ENCODE measurements at regions not wholly inside any gene's neighbourhood (a gene's known extent, or its start where the extent isn't known, plus 50 kb on each side); places are given as distances from the start of the nearest gene placed in this dataset.

GRCh38 chr10:78815702-78816334, 252.9 kb upstream of the ZMIZ1 start:
- Histone ChIP-seq H3K4me2 (peak overlapping the region in 1 of 11 experiments; percentile 80; a peak in 1 of 22 replicates), H3K4me1 (peaks cover 0 to 35% (median 4%) of the 10 kb centered on the region in 10 experiments; a peak in 10 of 20 replicates), H4K20me1 (no peaks in the 10 kb centered on the region), H3K36me3 (no peaks in the 10 kb centered on the region), H3K9me3 (replicated peaks in 1 of 11) (no peaks in the 10 kb centered on the region), H3K27me3 (no peaks in the 10 kb centered on the region), H3K27ac (no peak overlapping the region), H3K4me3 (no peak overlapping the region), H3K9ac (no peak overlapping the region)
- TF ChIP-seq Cebpa-rat (IDR thresholded peaks at IDR 0.05): no peak

- peaks cover 0 to 29% (median 4%) of the 10 kb centered on the region in 10 experiments; a peak in 10 of 20 replicates for H3K4me1 ChIP-seq
- no peak overlapping the region for H3K9ac ChIP-seq
- no peak overlapping the region for H3K27ac ChIP-seq
- no peaks in the 10 kb centered on the region for H4K20me1 ChIP-seq
- no peaks in the 10 kb centered on the region for H3K36me3 ChIP-seq
- TF ChIP-seq Cebpa-rat (IDR thresholded peaks at IDR 0.05): no peak; a peak in 1 of 22 replicates
- H3K4me3 ChIP-seq: no peak overlapping the region
- H3K4me2 ChIP-seq: peak overlapping the region in 5 of 11 experiments; percentile 23 to 80 (median 64); a peak in 8 of 22 replicates
- H3K9me3 ChIP-seq (replicated peaks in 1 of 11): peaks cover 0 to 2% (median 0%) of the 10 kb centered on the region in 11 experiments; a peak in 1 of 22 replicates
- H3K27me3 ChIP-seq: no peaks in the 10 kb centered on the region
Observed at GRCh38 chr10:78817361-78817760, 251.4 kb upstream of the ZMIZ1 start.

GRCh38 chr10:78817804-78818203, 251.0 kb upstream of the ZMIZ1 start:
- Histone ChIP-seq H3K4me2 (peak overlapping the region in 5 of 11 experiments; percentile 23 to 80 (median 64); a peak in 9 of 22 replicates), H3K9ac (no peak overlapping the region), H3K36me3 (no peaks in the 10 kb centered on the region), H4K20me1 (no peaks in the 10 kb centered on the region), H3K9me3 (replicated peaks in 1 of 11) (peaks cover 0 to 6% (median 0%) of the 10 kb centered on the region in 11 experiments; a peak in 2 of 22 replicates), H3K27me3 (no peaks in the 10 kb centered on the region), H3K4me1 (peaks cover 0 to 29% (median 4%) of the 10 kb centered on the region in 10 experiments; a peak in 10 of 20 replicates), H3K27ac (no peak overlapping the region), H3K4me3 (no peak overlapping the region)
- no peak for TF ChIP-seq Cebpa-rat (IDR thresholded peaks at IDR 0.05)

GRCh38 chr10:78819361-78820006, 249.3 kb upstream of the ZMIZ1 start:
- Histone ChIP-seq H4K20me1 (no peaks in the 10 kb centered on the region), H3K9me3 (replicated peaks in 1 of 11) (peaks cover 0 to 6% (median 0%) of the 10 kb centered on the region in 11 experiments; a peak in 2 of 22 replicates), H3K4me2 (no peak overlapping the region), H3K27me3 (no peaks in the 10 kb centered on the region), H3K4me1 (peaks cover 0 to 29% (median 4%) of the 10 kb centered on the region in 10 experiments; a peak in 10 of 20 replicates), H3K9ac (no peak overlapping the region), H3K36me3 (no peaks in the 10 kb centered on the region), H3K27ac (no peak overlapping the region), H3K4me3 (no peak overlapping the region)
- no peak for TF ChIP-seq Cebpa-rat (IDR thresholded peaks at IDR 0.05)

GRCh38 chr10:78820007-78820362, 248.8 kb upstream of the ZMIZ1 start:
- Histone ChIP-seq H3K9ac (no peak overlapping the region), H3K27me3 (no peaks in the 10 kb centered on the region), H3K9me3 (replicated peaks in 1 of 11) (peaks cover 0 to 6% (median 0%) of the 10 kb centered on the region in 11 experiments; a peak in 2 of 22 replicates), H3K4me3 (no peak overlapping the region), H3K4me2 (no peak overlapping the region), H4K20me1 (no peaks in the 10 kb centered on the region), H3K4me1 (peaks cover 0 to 29% (median 4%) of the 10 kb centered on the region in 10 experiments; a peak in 10 of 20 replicates), H3K36me3 (no peaks in the 10 kb centered on the region), H3K27ac (no peak overlapping the region)
- no peak for TF ChIP-seq Cebpa-rat (IDR thresholded peaks at IDR 0.05)

- no peak overlapping the region for H3K4me3 ChIP-seq
- H3K9me3 ChIP-seq (replicated peaks in 1 of 11): peaks cover 0 to 6% (median 0%) of the 10 kb centered on the region in 11 experiments; a peak in 2 of 22 replicates
- no peaks in the 10 kb centered on the region for H3K27me3 ChIP-seq
- no peak overlapping the region for H3K4me2 ChIP-seq
- H3K9ac ChIP-seq: no peak overlapping the region
- H4K20me1 ChIP-seq: no peaks in the 10 kb centered on the region
- TF ChIP-seq Cebpa-rat (IDR thresholded peaks at IDR 0.05): no peak
- H3K4me1 ChIP-seq: peaks cover 0 to 27% (median 4%) of the 10 kb centered on the region in 10 experiments; a peak in 10 of 20 replicates
- H3K27ac ChIP-seq: no peak overlapping the region
- H3K36me3 ChIP-seq: no peaks in the 10 kb centered on the region
Observed at GRCh38 chr10:78821052-78821451, 247.7 kb upstream of the ZMIZ1 start.

- H3K9me3 ChIP-seq (replicated peaks in 1 of 11): peaks cover 17 to 20% (median 19%) of the 10 kb centered on the region in 11 experiments
- no peak overlapping the region for H3K27ac ChIP-seq
- peaks cover 0 to 13% (median 0%) of the 10 kb centered on the region in 10 experiments; a peak in 3 of 20 replicates for H3K4me1 ChIP-seq
- no peak overlapping the region for H3K9ac ChIP-seq
- H3K4me3 ChIP-seq: no peak overlapping the region
- TF ChIP-seq Cebpa-rat (IDR thresholded peaks at IDR 0.05): no peak
- H4K20me1 ChIP-seq: 0 out of 22 replicates have a peak, but pooled peaks cover 0 to 4% (median 0%) of the 10 kb centered on the region in 11 experiments
- no peaks in the 10 kb centered on the region for H3K36me3 ChIP-seq
- no peak overlapping the region for H3K4me2 ChIP-seq
- H3K27me3 ChIP-seq: no peaks in the 10 kb centered on the region
Observed at GRCh38 chr10:78828647-78829539, 239.9 kb upstream of the ZMIZ1 start.

GRCh38 chr10:78829565-78829964, 239.2 kb upstream of the ZMIZ1 start:
- Histone ChIP-seq H3K36me3 (no peaks in the 10 kb centered on the region), H3K9me3 (replicated peaks in 1 of 11) (peaks cover 23 to 27% (median 25%) of the 10 kb centered on the region in 11 experiments), H3K9ac (no peak overlapping the region), H3K4me1 (peaks cover 0 to 13% (median 0%) of the 10 kb centered on the region in 10 experiments; a peak in 3 of 20 replicates), H3K27ac (no peak overlapping the region), H4K20me1 (0 out of 22 replicates have a peak, but pooled peaks cover 0 to 4% (median 0%) of the 10 kb centered on the region in 11 experiments), H3K4me2 (no peak overlapping the region; a peak in 1 of 22 replicates), H3K4me3 (no peak overlapping the region), H3K27me3 (no peaks in the 10 kb centered on the region)
- no peak for TF ChIP-seq Cebpa-rat (IDR thresholded peaks at IDR 0.05)

Data from BLaER1 treated with 17β-estradiol and CSF1 and Interleukin-3, amounts not matched to agents 10 nM and 100 nM (cell line).